SK-N-SH treated with all-trans-retinoic acid at 6 μM for 48 hours (cell line): ENCODE measurements at regions not wholly inside any gene's neighbourhood (a gene's known extent, or its start where the extent isn't known, plus 50 kb on each side); places are given as distances from the start of the nearest gene placed in this dataset.

ENCODE experiments used
- ARNTL ChIP-seq: fragments of 450-650 bp; formaldehyde crosslinking; IDR thresholded peaks from 2 replicates; pipeline ENCODE4 v1.5.0; 2020; ENCODE audit warnings: low read depth, mild to moderate bottlenecking, moderate library complexity, borderline replicate concordance
- BACH2 ChIP-seq: fragments of 250-450 bp; sonication (Bioruptor Pico); IDR thresholded peaks from 2 replicates; pipeline ENCODE4 v1.9.0; 2021; ENCODE audit warnings: mild to moderate bottlenecking, borderline replicate concordance
- CREB5 ChIP-seq: fragments of 250-450 bp; sonication (Bioruptor Pico); IDR thresholded peaks from 2 replicates; pipeline ENCODE4 v1.5.1; 2020; ENCODE audit warnings: low read depth, mild to moderate bottlenecking, moderate library complexity
- GLIS3 ChIP-seq: fragments of 250-450 bp; sonication (Bioruptor Pico); IDR thresholded peaks from 2 replicates; pipeline ENCODE4 v1.5.0; 2020; ENCODE audit warnings: mild to moderate bottlenecking, moderate library complexity
- PATZ1 ChIP-seq: fragments of 250-450 bp; sonication (Bioruptor Pico); IDR thresholded peaks from 2 replicates; pipeline ENCODE4 v1.8.0; 2020; ENCODE audit warnings: mild to moderate bottlenecking, moderate library complexity, borderline replicate concordance
- RARB ChIP-seq: fragments of 250-450 bp; sonication (Bioruptor Pico); IDR thresholded peaks from 2 replicates; pipeline ENCODE4 v1.8.0; 2021; ENCODE audit warnings: mild to moderate bottlenecking, moderate library complexity
- SNAI2 ChIP-seq: fragments of 250-450 bp; sonication (Bioruptor Pico); IDR thresholded peaks from 2 replicates; pipeline ENCODE4 v1.5.0; 2020; ENCODE audit warnings: mild to moderate bottlenecking, moderate library complexity
- ZC3H10 ChIP-seq: fragments of 250-450 bp; sonication (Bioruptor Pico); IDR thresholded peaks from 2 replicates; pipeline ENCODE4 v1.5.1; 2021; ENCODE audit warnings: mild to moderate bottlenecking, moderate library complexity
- ZFP3 ChIP-seq: fragments of 250-450 bp; sonication (Bioruptor Pico); IDR thresholded peaks from 2 replicates; pipeline ENCODE4 v1.5.0; 2020; ENCODE audit warnings: mild to moderate bottlenecking, moderate library complexity
- ZFP30 ChIP-seq: fragments of 450-650 bp; formaldehyde crosslinking; IDR thresholded peaks from 2 replicates; pipeline ENCODE4 v1.5.0; 2022; ENCODE audit warnings: mild to moderate bottlenecking, moderate library complexity

DNA sequence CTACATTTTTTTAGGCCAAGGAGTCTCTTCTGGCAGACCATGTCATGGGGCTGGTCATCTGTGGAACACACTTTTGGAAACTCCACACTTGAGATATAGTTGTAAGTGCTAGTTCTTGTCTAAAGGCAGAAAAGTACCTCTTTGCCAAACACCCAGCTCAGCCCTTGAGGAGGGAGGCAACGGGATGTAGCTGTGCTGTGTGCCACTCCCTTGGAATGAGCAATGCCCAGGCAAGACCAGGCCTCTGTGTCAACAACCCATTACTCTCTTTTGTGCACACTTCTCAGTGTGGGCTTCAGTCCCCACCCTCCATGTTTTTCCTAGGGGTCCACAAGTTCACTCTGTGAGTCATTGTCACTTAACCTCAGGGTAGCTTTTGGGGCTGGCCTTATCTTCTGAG lies 528.3 kb upstream of the CFAP20DC start:
- TF ChIP-seq ZFP30 (no peak), BACH2 (CRISPR knock-in tag) (no peak), CREB5 (CRISPR knock-in tag) (no peak), ARNTL (CRISPR knock-in tag) (no peak), PATZ1 (CRISPR knock-in tag) (no peak), ZFP3 (CRISPR knock-in tag) (no peak), GLIS3 (CRISPR knock-in tag) (no peak), ZC3H10 (CRISPR knock-in tag) (no peak), RARB (no peak), SNAI2 (no peak)
